ENCODE measurements at regions not wholly inside any gene's neighbourhood (a gene's known extent, or its start where the extent isn't known, plus 50 kb on each side); places are given as distances from the start of the nearest gene placed in this dataset.

DNA sequence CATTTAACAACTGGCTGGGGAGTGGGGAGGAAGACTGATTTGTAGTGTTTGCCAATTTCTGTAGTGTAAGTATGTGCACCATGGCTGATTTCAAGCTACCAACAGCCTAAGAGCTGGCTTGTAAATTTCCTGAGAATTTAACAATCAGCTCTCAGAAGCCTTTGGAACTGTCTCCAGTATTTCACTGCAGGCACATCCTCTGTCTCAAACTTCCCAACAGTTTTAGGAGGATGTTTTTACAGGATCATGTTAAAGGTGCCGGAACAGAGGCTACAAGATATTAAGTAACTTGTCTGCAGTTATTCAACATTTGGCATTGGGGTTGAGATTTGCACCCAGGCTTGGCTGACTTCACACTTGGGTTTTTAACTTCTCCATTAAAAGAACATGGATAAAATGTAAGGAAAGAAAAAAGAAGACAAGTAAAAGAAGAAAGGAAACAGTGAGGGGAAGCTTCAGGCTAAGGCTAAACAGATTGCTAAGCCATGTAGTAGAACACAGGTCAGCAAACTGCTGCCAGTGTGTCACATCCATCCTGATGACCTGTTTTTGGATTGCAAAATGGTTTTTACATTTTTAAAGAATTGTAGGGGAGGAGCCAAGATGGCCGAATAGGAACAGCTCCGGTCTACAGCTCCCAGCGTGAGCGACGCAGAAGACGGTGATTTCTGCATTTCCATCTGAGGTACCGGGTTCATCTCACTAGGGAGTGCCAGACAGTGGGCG lies 204.8 kb upstream of the SESN3 start:
- TF ChIP-seq, protein P1, sequence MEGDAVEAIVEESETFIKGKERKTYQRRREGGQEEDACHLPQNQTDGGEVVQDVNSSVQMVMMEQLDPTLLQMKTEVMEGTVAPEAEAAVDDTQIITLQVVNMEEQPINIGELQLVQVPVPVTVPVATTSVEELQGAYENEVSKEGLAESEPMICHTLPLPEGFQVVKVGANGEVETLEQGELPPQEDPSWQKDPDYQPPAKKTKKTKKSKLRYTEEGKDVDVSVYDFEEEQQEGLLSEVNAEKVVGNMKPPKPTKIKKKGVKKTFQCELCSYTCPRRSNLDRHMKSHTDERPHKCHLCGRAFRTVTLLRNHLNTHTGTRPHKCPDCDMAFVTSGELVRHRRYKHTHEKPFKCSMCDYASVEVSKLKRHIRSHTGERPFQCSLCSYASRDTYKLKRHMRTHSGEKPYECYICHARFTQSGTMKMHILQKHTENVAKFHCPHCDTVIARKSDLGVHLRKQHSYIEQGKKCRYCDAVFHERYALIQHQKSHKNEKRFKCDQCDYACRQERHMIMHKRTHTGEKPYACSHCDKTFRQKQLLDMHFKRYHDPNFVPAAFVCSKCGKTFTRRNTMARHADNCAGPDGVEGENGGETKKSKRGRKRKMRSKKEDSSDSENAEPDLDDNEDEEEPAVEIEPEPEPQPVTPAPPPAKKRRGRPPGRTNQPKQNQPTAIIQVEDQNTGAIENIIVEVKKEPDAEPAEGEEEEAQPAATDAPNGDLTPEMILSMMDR (IDR thresholded peaks at IDR 0.05; ENCODE audit: borderline replicate concordance, insufficient read depth, low read depth, low read length) = no peak
- no peak overlapping the region for H3K4me3 ChIP-seq (ENCODE audit: low read depth, low read length)

GRCh38 chr11:95435192-95435591 lies 204.2 kb upstream of the SESN3 start:
- TF ChIP-seq, protein P1 (IDR thresholded peaks at IDR 0.05; ENCODE audit: borderline replicate concordance, insufficient read depth, low read depth, low read length) = no peak
- no peak overlapping the region for H3K4me3 ChIP-seq (ENCODE audit: low read depth, low read length)

GRCh38 chr11:95434489-95435057 lies 203.6 kb upstream of the SESN3 start:
- H3K4me3 ChIP-seq (ENCODE audit: low read depth, low read length) = no peak overlapping the region
- TF ChIP-seq, protein P1 (IDR thresholded peaks at IDR 0.05; ENCODE audit: borderline replicate concordance, insufficient read depth, low read depth, low read length) = no peak

DNA sequence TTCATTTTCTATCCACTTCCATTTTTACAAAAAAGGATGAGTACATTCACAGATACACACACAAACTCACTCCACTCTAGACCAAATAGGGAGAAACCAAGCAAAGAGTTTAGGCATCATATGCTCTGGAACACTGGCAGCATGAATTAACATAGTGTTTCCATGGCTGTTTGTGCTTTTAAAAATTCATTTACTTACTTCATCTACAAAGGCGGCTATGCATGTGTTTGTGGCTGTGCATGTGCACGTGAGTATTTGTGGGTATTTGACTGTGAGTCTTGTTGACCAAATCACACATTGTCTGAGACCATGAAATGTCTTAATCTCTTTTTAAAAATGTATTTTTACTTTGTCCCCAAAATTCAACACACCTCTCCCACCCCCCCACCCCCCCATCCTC lies 203.0 kb upstream of the SESN3 start:
- H3K4me3 ChIP-seq (ENCODE audit: low read depth, low read length) = no peak overlapping the region
- TF ChIP-seq, protein P1 (IDR thresholded peaks at IDR 0.05; ENCODE audit: borderline replicate concordance, insufficient read depth, low read depth, low read length) = no peak

DNA sequence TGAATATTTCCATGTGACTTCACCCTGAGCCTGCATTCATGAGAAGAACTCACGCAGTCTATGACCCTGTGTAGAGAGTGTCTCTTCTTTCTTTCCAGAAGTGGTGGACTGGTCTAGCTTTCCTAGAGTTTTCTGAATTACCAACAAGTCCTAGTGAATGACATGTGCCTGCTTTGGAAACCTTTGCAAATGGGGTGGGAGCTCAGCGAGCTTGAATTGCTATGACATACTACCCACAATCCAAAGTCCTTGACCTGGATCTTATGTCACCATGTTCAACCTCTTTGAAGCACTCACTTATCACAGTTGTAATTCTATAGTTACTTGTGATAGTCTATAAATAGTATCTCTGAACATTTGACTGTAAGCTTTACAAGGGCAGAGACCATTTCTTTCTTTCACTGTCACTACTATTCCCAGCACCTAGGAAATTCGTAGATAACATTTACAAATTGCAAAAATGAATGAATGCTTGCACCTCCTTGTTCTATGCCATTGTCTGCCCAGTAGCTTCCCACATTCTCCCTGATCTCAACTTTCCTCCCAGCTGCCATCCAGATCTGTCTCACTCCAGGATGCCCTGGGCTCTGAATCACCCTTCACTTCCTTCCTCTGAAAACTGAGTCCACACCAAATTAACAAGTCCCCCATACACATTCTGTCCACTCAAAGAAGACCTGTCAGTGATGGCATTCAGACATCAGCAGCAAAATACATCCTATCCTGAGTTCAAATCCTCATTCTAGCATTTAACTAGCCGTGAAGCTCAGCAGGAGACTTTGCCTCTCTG lies 201.9 kb upstream of the SESN3 start:
- TF ChIP-seq, protein P1 (IDR thresholded peaks at IDR 0.05; ENCODE audit: borderline replicate concordance, insufficient read depth, low read depth, low read length) = no peak
- H3K4me3 ChIP-seq (ENCODE audit: low read depth, low read length) = no peak overlapping the region

DNA sequence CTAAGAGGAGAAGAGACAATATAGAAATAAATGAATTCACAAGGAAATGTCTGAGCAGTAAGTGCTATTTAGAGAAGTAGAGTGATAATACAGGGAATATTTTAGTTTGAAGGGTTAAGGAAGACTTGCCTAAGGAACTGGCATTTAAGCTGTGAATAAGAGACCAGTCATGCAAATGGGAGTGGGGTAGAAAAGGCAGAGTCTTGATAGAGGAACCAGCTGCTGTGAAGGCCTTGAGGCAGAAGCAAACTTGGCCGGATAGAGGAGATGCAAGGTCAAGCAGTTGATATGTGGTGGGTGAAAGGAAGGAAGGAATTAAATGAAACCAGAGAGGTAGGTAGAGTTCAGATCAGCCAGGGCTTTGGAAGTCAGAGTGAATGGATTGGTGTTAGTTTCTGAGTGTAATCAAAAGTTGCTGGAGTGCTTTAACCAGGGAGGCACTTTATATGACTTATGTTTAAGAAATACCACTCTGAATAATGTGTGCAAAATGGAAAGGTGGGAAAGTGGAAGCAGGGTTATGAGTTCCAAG lies 198.4 kb upstream of the SESN3 start:
- TF ChIP-seq, protein P1 (IDR thresholded peaks at IDR 0.05; ENCODE audit: borderline replicate concordance, insufficient read depth, low read depth, low read length) = no peak
- H3K4me3 ChIP-seq (ENCODE audit: low read depth, low read length) = no peak overlapping the region

All from GM12875 (cell line).